Keratinocyte (primary cell): ENCODE measurements at regions not wholly inside any gene's neighbourhood (a gene's known extent, or its start where the extent isn't known, plus 50 kb on each side); places are given as distances from the start of the nearest gene placed in this dataset.

Source experiments
- CTCF ChIP-seq, 3 experiments: IDR thresholded peaks in 1 of 3; conservative IDR thresholded peaks in 1 of 3; optimal IDR thresholded peaks in 1 of 3; 2 replicates in 2 of 3; 3 replicates in 1 of 3; pipeline versions ENCODE3 to v1.5.1; 2011; ENCODE audit warnings: low read length in 3 of 3, mild to moderate bottlenecking in 3 of 3, moderate library complexity in 2 of 3, control low read depth in 1 of 3, inconsistent platforms in 1 of 3; ENCODE audit not compliant: insufficient read depth in 2 of 3; ENCODE audit errors: extremely low read depth in 1 of 3
- EZH2 ChIP-seq: IDR thresholded peaks from one replicate; pipeline ENCODE4 v1.6.1; 2012; ENCODE audit warnings: inconsistent platforms, mild to moderate bottlenecking, low read length, moderate library complexity

GRCh38 chr2:34901739-34902138 lies 1302.6 kb upstream of the FAM98A start:
- TF ChIP-seq CTCF (optimal IDR thresholded peaks at IDR 0.05 in 1 of 3, IDR thresholded peaks at IDR 0.05 in 1 of 3, conservative IDR thresholded peaks at IDR 0.05 in 1 of 3; ENCODE audit: extremely low read depth in 1 of 3, insufficient read depth in 2 of 3, low read length in 3 of 3) (no peak), EZH2 (no peak)
